CD4-positive, alpha-beta T cell (primary cell): ENCODE measurements at regions not wholly inside any gene's neighbourhood (a gene's known extent, or its start where the extent isn't known, plus 50 kb on each side); places are given as distances from the start of the nearest gene placed in this dataset.

Experiments used
- ATAC-seq: fragments of 200-7000 bp; cut with Tn5 transposase; one replicate; pipeline ENCODE4 v1.10.0; 2022; ENCODE audit warnings: mild to moderate bottlenecking; ENCODE audit not compliant: poor library complexity
- CTCF ChIA-PET: fragments of 350-600 bp; sonication (Branson Sonifier 250); formaldehyde crosslinking; loops from one replicate; lab custom pipeline; 2021; ENCODE audit warnings: antibody characterized with exemption, inconsistent platforms; lab: Charles Lee
- POLR2A ChIA-PET: fragments of 350-600 bp; sonication (Branson Sonifier 250); formaldehyde crosslinking; loops from one replicate; lab custom pipeline; 2021; ENCODE audit warnings: antibody characterized with exemption, inconsistent platforms; lab: Charles Lee
- DNase-seq, 14 experiments: peaks; one replicate each; pipeline ENCODE4 v3.0.0-alpha.2; 2013 to 2020; ENCODE audit warnings: mixed read lengths in 2 of 14
- H3K27ac ChIP-seq, 2 donors: one replicate each; pipeline versions ENCODE4 v1.5.1 to v1.7.0; 2013; ENCODE audit warnings: low read length in 2 of 2, low read depth in 1 of 2, mild to moderate bottlenecking in 1 of 2
- H3K27me3 ChIP-seq, 2 experiments: 1 replicate in 1 of 2; 2 replicates in 1 of 2; pipeline versions ENCODE4 v1.6.1 to v1.7.0; 2013; ENCODE audit warnings: low read length in 2 of 2, control low read depth in 1 of 2, mild to moderate bottlenecking in 1 of 2, moderate library complexity in 1 of 2; ENCODE audit not compliant: insufficient read depth in 2 of 2, control insufficient read depth in 1 of 2
- H3K36me3 ChIP-seq: one replicate; pipeline ENCODE4 v1.6.1; 2013; ENCODE audit warnings: low read length, control low read depth; ENCODE audit not compliant: insufficient read depth
- H3K4me1 ChIP-seq: one replicate; pipeline ENCODE4 v1.6.1; 2013; ENCODE audit warnings: low read length, control low read depth; ENCODE audit not compliant: insufficient read depth
- H3K4me3 ChIP-seq: one replicate; pipeline ENCODE4 v1.5.1; 2013; ENCODE audit warnings: mild to moderate bottlenecking, low read length, moderate library complexity
- H3K9me3 ChIP-seq, 2 experiments: 1 replicate in 1 of 2; 2 replicates in 1 of 2; pipeline versions ENCODE4 v1.6.1 to v1.7.0; 2013; ENCODE audit warnings: low read length in 2 of 2, mild to moderate bottlenecking in 2 of 2, control low read depth in 1 of 2, moderate library complexity in 1 of 2; ENCODE audit not compliant: control insufficient read depth in 1 of 2, insufficient read depth in 1 of 2
- H3K27ac Mint-ChIP-seq: one replicate; pipeline ENCODE4 v1.8.0; 2020; ENCODE audit warnings: mixed read lengths
- H3K27me3 Mint-ChIP-seq: one replicate; pipeline ENCODE4 v1.8.0; 2021; ENCODE audit warnings: mixed read lengths
- H3K36me3 Mint-ChIP-seq: one replicate; pipeline ENCODE4 v1.8.0; 2021; ENCODE audit warnings: low read depth, mixed read lengths
- H3K4me1 Mint-ChIP-seq: one replicate; pipeline ENCODE4 v1.8.0; 2021; ENCODE audit warnings: low read depth, mixed read lengths
- H3K4me3 Mint-ChIP-seq: one replicate; pipeline ENCODE4 v1.8.0; 2020; ENCODE audit warnings: mild to moderate bottlenecking, mixed read lengths
- H3K9me3 Mint-ChIP-seq: one replicate; pipeline ENCODE4 v1.8.0; 2020; ENCODE audit warnings: mixed read lengths
- CTCF ChIP-seq: fragments of 200-600 bp; IDR thresholded peaks from one replicate; pipeline ENCODE4 v1.8.0; 2022; ENCODE audit warnings: antibody characterized with exemption, mild to moderate bottlenecking
- intact Hi-C, 2 experiments: fragments of 100-400 bp; cut with DNase I in 1 of 2; cut with micrococcal nuclease in 1 of 2; formaldehyde crosslinking; loops; one replicate each; pipeline versions ENCODE4 v1.15.1 to v1.9.0; 2023 to 2025; cut with DNase I, micrococcal nuclease

- POLR2A ChIA-PET: no interaction called here
- no peak for TF ChIP-seq CTCF
- H3K27ac Mint-ChIP-seq: no peak overlapping the region
- Histone ChIP-seq H3K9me3 (no peaks in the 10 kb centered on the region), H3K27me3 (no peaks in the 10 kb centered on the region), H3K27ac (no peak overlapping the region), H3K4me1 (no peaks in the 10 kb centered on the region), H3K4me3 (no peak overlapping the region), H3K36me3 (no peaks in the 10 kb centered on the region)
- no peaks in the 10 kb centered on the region for H3K36me3 Mint-ChIP-seq
- no peak overlapping the region for H3K4me3 Mint-ChIP-seq
- intact Hi-C loops: no loop called here
- no peak for ATAC-seq
- DNase-seq: no peak
- H3K9me3 Mint-ChIP-seq: peaks cover 2% of the 10 kb centered on the region
- CTCF ChIA-PET: no interaction called here
- H3K4me1 Mint-ChIP-seq: no peaks in the 10 kb centered on the region
- no peaks in the 10 kb centered on the region for H3K27me3 Mint-ChIP-seq
Measured at GRCh38 chr12:115632308-115632707, 645.2 kb downstream of the MED13L start.

GRCh38 chr12:115630136-115630535 is 647.4 kb downstream of the MED13L start:
- no peak for ATAC-seq
- Mint-ChIP-seq H3K9me3 (peaks cover 2% of the 10 kb centered on the region), H3K27me3 (peaks cover 1% of the 10 kb centered on the region), H3K4me1 (no peaks in the 10 kb centered on the region), H3K4me3 (no peak overlapping the region), H3K36me3 (no peaks in the 10 kb centered on the region), H3K27ac (no peak overlapping the region)
- Histone ChIP-seq H3K9me3 (no peaks in the 10 kb centered on the region), H3K27me3 (no peaks in the 10 kb centered on the region), H3K36me3 (no peaks in the 10 kb centered on the region), H3K4me1 (no peaks in the 10 kb centered on the region), H3K27ac (no peak overlapping the region), H3K4me3 (no peak overlapping the region)
- POLR2A ChIA-PET: no interaction called here
- no peak for DNase-seq
- TF ChIP-seq CTCF: no peak
- CTCF ChIA-PET: no interaction called here
- intact Hi-C loops: no loop called here

GRCh38 chr12:115626210-115626609 is 651.3 kb downstream of the MED13L start:
- no peaks in the 10 kb centered on the region for H3K27me3 ChIP-seq
- no peaks in the 10 kb centered on the region for H3K36me3 ChIP-seq
- DNase-seq: no peak
- H3K27ac ChIP-seq: no peak overlapping the region
- H3K4me1 Mint-ChIP-seq: no peaks in the 10 kb centered on the region
- H3K4me1 ChIP-seq: no peaks in the 10 kb centered on the region
- peaks cover 0 to 6% of the 10 kb centered on the region in 2 experiments for H3K9me3 ChIP-seq
- no peak for TF ChIP-seq CTCF
- no peak for ATAC-seq
- ChIA-PET CTCF (no interaction called here), POLR2A (no interaction called here)
- no peak overlapping the region for H3K4me3 ChIP-seq
- H3K27me3 Mint-ChIP-seq: peaks cover 18% of the 10 kb centered on the region
- intact Hi-C loops: no loop called here
- peaks cover 4% of the 10 kb centered on the region for H3K9me3 Mint-ChIP-seq
- no peak overlapping the region for H3K27ac Mint-ChIP-seq
- H3K4me3 Mint-ChIP-seq: no peak overlapping the region
- no peaks in the 10 kb centered on the region for H3K36me3 Mint-ChIP-seq
